ENCODE measurements at regions not wholly inside any gene's neighbourhood (a gene's known extent, or its start where the extent isn't known, plus 50 kb on each side); places are given as distances from the start of the nearest gene placed in this dataset.

GRCh38 chr7:16354573-16354972 lies 66.8 kb downstream of the CRPPA start:
- no peak for DNase-seq
- intact Hi-C loops (cut with DNase I) = no loop called here
- Histone ChIP-seq H3K4me3 (no peak overlapping the region), H3K9me3 (no peaks in the 10 kb centered on the region), H3K27me3 (no peaks in the 10 kb centered on the region), H3K4me1 (no peaks in the 10 kb centered on the region), H3K27ac (no peak overlapping the region), H3K36me3 (replicated peaks in 1 of 2; ENCODE audit: insufficient read depth in 1 of 2, low read depth in 2 of 2) (no peaks in the 10 kb centered on the region)
- no peak for ATAC-seq
- 28 to 71% methylated on average over 1 of the region's 1 CpG for WGBS, 2 donors
- TF ChIP-seq POLR2A (IDR thresholded peaks at IDR 0.05) (no peak), CTCF (IDR thresholded peaks at IDR 0.05) (no peak)

- 69 to 71% methylated on average over 4 of the region's 4 CpGs for WGBS, 2 donors
- Histone ChIP-seq H3K27me3 (no peaks in the 10 kb centered on the region), H3K4me1 (no peaks in the 10 kb centered on the region), H3K9me3 (no peaks in the 10 kb centered on the region), H3K4me3 (no peak overlapping the region), H3K36me3 (replicated peaks in 1 of 2; ENCODE audit: insufficient read depth in 1 of 2, low read depth in 2 of 2) (no peaks in the 10 kb centered on the region), H3K27ac (no peak overlapping the region)
- no peak for TF ChIP-seq CTCF (IDR thresholded peaks at IDR 0.05)
- no peak for DNase-seq
- ATAC-seq = no peak
- intact Hi-C loops (cut with DNase I) = no loop called here
Measured at GRCh38 chr7:16353226-16353625, 68.1 kb downstream of the CRPPA start.

GRCh38 chr7:16350634-16351033 lies 70.7 kb downstream of the CRPPA start:
- H3K27me3 ChIP-seq = no peaks in the 10 kb centered on the region
- no peak for ATAC-seq
- peaks cover 4% of the 10 kb centered on the region for H3K4me1 ChIP-seq
- intact Hi-C loops (cut with DNase I) = no loop called here
- 94 to 99% methylated on average over 2 of the region's 2 CpGs for WGBS, 2 donors
- no peak for TF ChIP-seq POLR2A (IDR thresholded peaks at IDR 0.05)
- TF ChIP-seq CTCF (IDR thresholded peaks at IDR 0.05) = no peak
- no peaks in the 10 kb centered on the region for H3K9me3 ChIP-seq
- no peak overlapping the region for H3K4me3 ChIP-seq
- DNase-seq = no peak
- no peaks in the 10 kb centered on the region for H3K36me3 ChIP-seq (replicated peaks in 1 of 2; ENCODE audit: insufficient read depth in 1 of 2, low read depth in 2 of 2)
- no peak overlapping the region for H3K27ac ChIP-seq

- H3K36me3 ChIP-seq (replicated peaks in 1 of 2; ENCODE audit: insufficient read depth in 1 of 2, low read depth in 2 of 2) = no peaks in the 10 kb centered on the region
- no peak for ATAC-seq
- intact Hi-C loops (cut with DNase I) = no loop called here
- H3K27ac ChIP-seq = no peak overlapping the region
- WGBS, 2 donors = 90 to 91% methylated on average over 4 of the region's 4 CpGs
- no peaks in the 10 kb centered on the region for H3K27me3 ChIP-seq
- peaks cover 0 to 2% (median 0%) of the 10 kb centered on the region in 3 donors for H3K9me3 ChIP-seq
- H3K4me1 ChIP-seq = peaks cover 4% of the 10 kb centered on the region
- no peak overlapping the region for H3K4me3 ChIP-seq
- TF ChIP-seq CTCF (IDR thresholded peaks at IDR 0.05) (no peak), POLR2A (IDR thresholded peaks at IDR 0.05) (no peak)
- DNase-seq = no peak
Measured at GRCh38 chr7:16348251-16348650, 73.1 kb downstream of the CRPPA start.

GRCh38 chr7:16347827-16348192 lies 73.5 kb downstream of the CRPPA start:
- no peaks in the 10 kb centered on the region for H3K36me3 ChIP-seq (replicated peaks in 1 of 2; ENCODE audit: insufficient read depth in 1 of 2, low read depth in 2 of 2)
- ATAC-seq (no peak), DNase-seq (no peak)
- H3K9me3 ChIP-seq = peaks cover 0 to 2% (median 0%) of the 10 kb centered on the region in 3 donors
- H3K27me3 ChIP-seq = no peaks in the 10 kb centered on the region
- WGBS, 2 donors = 26 to 42% methylated on average over 1 of the region's 1 CpG
- intact Hi-C loops (cut with DNase I) = no loop called here
- no peak overlapping the region for H3K4me3 ChIP-seq
- peaks cover 4% of the 10 kb centered on the region for H3K4me1 ChIP-seq
- TF ChIP-seq CTCF (IDR thresholded peaks at IDR 0.05) = no peak
- no peak for TF ChIP-seq POLR2A (IDR thresholded peaks at IDR 0.05)
- no peak overlapping the region for H3K27ac ChIP-seq
